ENCODE measurements at regions not wholly inside any gene's neighbourhood (a gene's known extent, or its start where the extent isn't known, plus 50 kb on each side); places are given as distances from the start of the nearest gene placed in this dataset.

- Histone ChIP-seq H3K27me3 (ENCODE audit: low read depth, low read length) (no peaks in the 10 kb centered on the region), H2AFZ (ENCODE audit: low read depth, low read length) (no peak overlapping the region), H3K36me3 (replicated peaks; ENCODE audit: low read depth, low read length) (no peaks in the 10 kb centered on the region)
Observed at GRCh38 chr12:69015017-69015416, 82.0 kb upstream of the CPM start.

GRCh38 chr12:69015831-69016230 lies 82.9 kb upstream of the CPM start:
- no peak overlapping the region for H3K4me3 ChIP-seq (ENCODE audit: low read length)
- no peaks in the 10 kb centered on the region for H3K9me3 ChIP-seq (ENCODE audit: insufficient read depth, low read length)
- H3K36me3 ChIP-seq (replicated peaks; ENCODE audit: low read depth, low read length) = no peaks in the 10 kb centered on the region
- no peak overlapping the region for H2AFZ ChIP-seq (ENCODE audit: low read depth, low read length)
- H3K27ac ChIP-seq (ENCODE audit: low read length) = no peak overlapping the region
- H3K9ac ChIP-seq (ENCODE audit: low read length) = no peak overlapping the region
- H4K20me1 ChIP-seq (ENCODE audit: insufficient read depth, low read length) = no peaks in the 10 kb centered on the region
- no peak overlapping the region for H3K4me2 ChIP-seq (ENCODE audit: low read length)
- no peaks in the 10 kb centered on the region for H3K79me2 ChIP-seq (ENCODE audit: low read length)
- no peaks in the 10 kb centered on the region for H3K27me3 ChIP-seq (ENCODE audit: low read depth, low read length)
- no peak for TF ChIP-seq EZH2phosphoT487 (IDR thresholded peaks at IDR 0.05; ENCODE audit: low read depth)
- TF ChIP-seq CTCF (IDR thresholded peaks at IDR 0.05; ENCODE audit: low read depth, low read length) = no peak
- no peaks in the 10 kb centered on the region for H3K4me1 ChIP-seq (ENCODE audit: low read length)

More at GRCh38 chr12:69015017-69015416, 82.0 kb upstream of the CPM start:
- H3K4me1 ChIP-seq (ENCODE audit: low read length) = no peaks in the 10 kb centered on the region
- H3K9ac ChIP-seq (ENCODE audit: low read length) = no peak overlapping the region
- H3K4me2 ChIP-seq (ENCODE audit: low read length) = no peak overlapping the region
- no peak overlapping the region for H3K4me3 ChIP-seq (ENCODE audit: low read length)
- no peaks in the 10 kb centered on the region for H3K9me3 ChIP-seq (ENCODE audit: insufficient read depth, low read length)
- no peaks in the 10 kb centered on the region for H3K79me2 ChIP-seq (ENCODE audit: low read length)
- no peak overlapping the region for H3K27ac ChIP-seq (ENCODE audit: low read length)
- TF ChIP-seq EZH2phosphoT487 (IDR thresholded peaks at IDR 0.05; ENCODE audit: low read depth) = no peak
- TF ChIP-seq CTCF (IDR thresholded peaks at IDR 0.05; ENCODE audit: low read depth, low read length) = no peak
- no peaks in the 10 kb centered on the region for H4K20me1 ChIP-seq (ENCODE audit: insufficient read depth, low read length)

- H3K36me3 ChIP-seq (replicated peaks; ENCODE audit: low read depth, low read length) = no peaks in the 10 kb centered on the region
- H3K27me3 ChIP-seq (ENCODE audit: low read depth, low read length) = no peaks in the 10 kb centered on the region
- no peaks in the 10 kb centered on the region for H3K4me1 ChIP-seq (ENCODE audit: low read length)
- H3K9me3 ChIP-seq (ENCODE audit: insufficient read depth, low read length) = no peaks in the 10 kb centered on the region
- H3K4me2 ChIP-seq (ENCODE audit: low read length) = no peak overlapping the region
- no peaks in the 10 kb centered on the region for H4K20me1 ChIP-seq (ENCODE audit: insufficient read depth, low read length)
- H3K9ac ChIP-seq (ENCODE audit: low read length) = no peak overlapping the region
- H3K27ac ChIP-seq (ENCODE audit: low read length) = no peak overlapping the region
- no peaks in the 10 kb centered on the region for H3K79me2 ChIP-seq (ENCODE audit: low read length)
- H2AFZ ChIP-seq (ENCODE audit: low read depth, low read length) = no peak overlapping the region
- no peak overlapping the region for H3K4me3 ChIP-seq (ENCODE audit: low read length)
- no peak for TF ChIP-seq EZH2phosphoT487 (IDR thresholded peaks at IDR 0.05; ENCODE audit: low read depth)
- TF ChIP-seq CTCF (IDR thresholded peaks at IDR 0.05; ENCODE audit: low read depth, low read length) = no peak
Observed at GRCh38 chr12:69019082-69019481, 86.1 kb upstream of the CPM start.

- Histone ChIP-seq H3K4me1 (ENCODE audit: low read length) (no peaks in the 10 kb centered on the region), H3K4me3 (ENCODE audit: low read length) (no peak overlapping the region), H2AFZ (ENCODE audit: low read depth, low read length) (no peak overlapping the region), H3K9ac (ENCODE audit: low read length) (no peak overlapping the region), H3K79me2 (ENCODE audit: low read length) (no peaks in the 10 kb centered on the region), H4K20me1 (ENCODE audit: insufficient read depth, low read length) (no peaks in the 10 kb centered on the region), H3K36me3 (replicated peaks; ENCODE audit: low read depth, low read length) (no peaks in the 10 kb centered on the region), H3K27ac (ENCODE audit: low read length) (no peak overlapping the region), H3K9me3 (ENCODE audit: insufficient read depth, low read length) (no peaks in the 10 kb centered on the region), H3K27me3 (ENCODE audit: low read depth, low read length) (no peaks in the 10 kb centered on the region), H3K4me2 (ENCODE audit: low read length) (no peak overlapping the region)
- TF ChIP-seq EZH2phosphoT487 (IDR thresholded peaks at IDR 0.05; ENCODE audit: low read depth) (no peak), CTCF (IDR thresholded peaks at IDR 0.05; ENCODE audit: low read depth, low read length) (no peak)
Observed at GRCh38 chr12:69019910-69020309, 86.9 kb upstream of the CPM start.

Measured in OCI-LY3 (cell line).